Kidney glomerular epithelial cell (primary cell): ENCODE measurements at regions not wholly inside any gene's neighbourhood (a gene's known extent, or its start where the extent isn't known, plus 50 kb on each side); places are given as distances from the start of the nearest gene placed in this dataset.
"Not testable (repeated sequence)": the region's sequence is repeated elsewhere in the genome, so short reads cannot be mapped to it uniquely, and the experiment has no call there.

Experiments
- DNase-seq: peaks from one replicate; lab custom pipeline; 2025; lab: John Stamatoyannopoulos, UW

DNA sequence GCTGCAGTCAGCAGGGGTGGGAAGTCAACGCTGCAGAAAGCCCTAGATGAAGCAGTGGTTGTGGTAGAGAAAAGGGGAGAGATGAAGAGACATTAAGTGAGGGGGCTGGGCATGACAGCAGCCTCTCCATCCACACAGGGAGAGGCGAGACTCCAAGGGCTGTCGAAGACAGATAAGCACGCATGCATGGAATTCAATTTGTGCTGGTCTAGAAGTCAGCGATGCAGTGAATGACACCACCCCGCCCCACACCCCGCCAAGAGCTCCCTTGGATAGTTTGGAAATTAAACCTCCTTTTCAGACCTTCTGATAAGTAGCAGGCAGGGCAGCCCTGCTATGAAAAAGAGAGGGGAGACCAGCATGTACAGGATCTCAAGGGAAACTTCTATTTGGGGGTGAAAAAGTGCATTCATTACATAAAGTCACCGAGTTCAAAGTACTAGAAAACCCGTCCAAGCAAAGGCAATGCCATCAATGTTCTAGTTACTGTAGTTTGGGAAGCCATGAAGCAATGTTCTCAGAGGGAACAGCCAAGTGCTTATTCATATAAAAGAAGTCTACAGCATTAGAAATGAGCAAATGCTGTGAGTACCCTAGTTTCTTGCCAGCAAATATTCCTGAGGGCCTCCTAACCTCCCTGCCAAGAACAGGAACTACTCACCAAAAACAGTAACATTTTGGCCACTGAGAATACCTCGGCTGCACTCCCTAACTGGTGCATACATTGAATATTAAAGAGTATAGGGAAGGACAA, 152.3 kb upstream of the ANXA10 start:
- no peak for DNase-seq

GRCh38 chr4:167943872-167944505, 148.3 kb upstream of the ANXA10 start:
- no peak for DNase-seq

- no peak for DNase-seq
Observed at GRCh38 chr4:167944721-167945120, 147.6 kb upstream of the ANXA10 start.

DNA sequence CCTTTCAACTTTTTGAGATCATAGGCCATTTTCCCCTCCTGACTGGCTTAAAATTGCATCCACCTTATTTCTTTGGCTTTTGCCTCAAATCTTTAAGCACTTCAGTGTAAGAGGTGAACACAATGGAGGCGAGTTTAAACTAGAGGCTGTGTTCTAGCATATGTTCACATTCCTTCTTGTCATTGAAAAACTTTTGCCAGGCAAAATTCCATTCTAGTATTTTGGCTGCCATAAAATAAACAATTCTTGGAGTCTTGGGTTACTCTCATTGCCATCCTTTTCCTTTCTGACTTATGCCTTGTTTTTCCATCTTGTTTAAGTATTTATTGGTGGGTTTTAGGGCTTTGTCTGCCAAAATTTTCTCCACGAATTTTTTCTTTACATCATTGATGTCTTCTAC, 137.3 kb upstream of the ANXA10 start:
- DNase-seq = no peak

GRCh38 chr4:167956676-167957075, 135.7 kb upstream of the ANXA10 start:
- DNase-seq = no peak

GRCh38 chr4:167964766-167965373, 127.5 kb upstream of the ANXA10 start:
- DNase-seq = no peak

- DNase-seq = no peak
Observed at GRCh38 chr4:167966143-167966542, 126.2 kb upstream of the ANXA10 start.

DNA sequence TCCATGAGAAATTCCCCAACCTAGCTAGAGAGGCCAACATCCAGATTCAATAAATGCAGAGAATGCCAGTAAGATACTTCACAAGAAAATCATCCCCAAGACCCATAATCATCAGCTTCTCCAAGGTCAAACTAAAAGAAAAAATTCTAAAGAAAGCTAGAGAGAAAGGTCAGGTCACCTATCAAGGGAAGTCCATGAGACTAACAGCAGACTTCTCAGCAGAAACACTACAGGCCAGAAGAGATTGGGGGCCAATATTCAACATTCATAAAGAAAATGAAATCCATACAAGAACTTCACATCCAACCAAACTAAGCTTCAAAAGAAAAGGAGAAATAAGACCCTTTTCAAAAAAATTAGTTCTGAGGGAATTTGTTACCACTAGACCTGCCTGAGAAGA, 118.8 kb upstream of the ANXA10 start:
- no peak for DNase-seq

- DNase-seq = no peak
Observed at GRCh38 chr4:167985565-167985964, 106.8 kb upstream of the ANXA10 start.

DNA sequence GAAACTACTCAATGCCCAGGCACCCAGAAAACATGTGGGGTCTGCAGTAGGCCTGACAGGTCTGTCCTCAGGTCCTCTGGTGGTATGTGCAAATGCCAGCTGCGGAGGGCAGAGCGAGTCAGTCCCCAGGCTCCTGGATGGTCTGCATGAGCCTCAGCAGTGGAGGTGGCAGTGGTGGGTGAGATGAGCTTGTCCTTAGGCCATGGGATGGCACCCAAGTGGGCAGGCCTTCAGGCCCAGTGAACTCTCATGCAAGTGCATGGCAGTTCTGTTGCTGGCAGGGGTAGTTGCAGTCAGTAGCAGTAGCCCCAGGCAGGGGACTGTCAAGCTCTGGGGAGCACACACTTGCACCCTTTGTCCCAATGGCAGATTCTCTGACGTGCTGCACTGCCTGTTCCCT, 106.3 kb upstream of the ANXA10 start:
- DNase-seq = no peak

GRCh38 chr4:167987285-167987684, 105.1 kb upstream of the ANXA10 start:
- no peak for DNase-seq

GRCh38 chr4:167989815-167990214, 102.5 kb upstream of the ANXA10 start:
- DNase-seq = no peak

DNA sequence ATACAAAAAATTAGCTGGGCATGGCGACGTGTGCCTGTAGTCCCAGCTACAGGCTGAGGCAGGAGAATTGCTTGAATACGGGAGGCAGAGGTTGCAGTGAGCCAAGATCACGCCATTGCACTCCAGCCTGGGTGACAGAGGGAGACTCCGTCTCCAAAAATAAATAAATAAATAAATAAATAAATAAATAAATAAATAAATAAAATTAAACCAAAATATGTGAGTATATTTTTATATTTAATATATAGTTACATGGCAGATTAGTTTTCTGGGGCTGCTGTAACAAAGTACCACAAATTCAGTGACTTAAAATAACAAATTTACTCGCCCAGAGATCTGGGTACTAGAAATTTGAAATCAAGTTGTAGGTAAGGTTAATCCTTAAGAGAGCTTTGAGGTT, 84.2 kb upstream of the ANXA10 start:
- not testable (repeated sequence) for DNase-seq

- DNase-seq = no peak
Observed at GRCh38 chr4:168019019-168019651, 73.2 kb upstream of the ANXA10 start.

- DNase-seq = no peak
Observed at GRCh38 chr4:168019921-168020320, 72.4 kb upstream of the ANXA10 start.

DNA sequence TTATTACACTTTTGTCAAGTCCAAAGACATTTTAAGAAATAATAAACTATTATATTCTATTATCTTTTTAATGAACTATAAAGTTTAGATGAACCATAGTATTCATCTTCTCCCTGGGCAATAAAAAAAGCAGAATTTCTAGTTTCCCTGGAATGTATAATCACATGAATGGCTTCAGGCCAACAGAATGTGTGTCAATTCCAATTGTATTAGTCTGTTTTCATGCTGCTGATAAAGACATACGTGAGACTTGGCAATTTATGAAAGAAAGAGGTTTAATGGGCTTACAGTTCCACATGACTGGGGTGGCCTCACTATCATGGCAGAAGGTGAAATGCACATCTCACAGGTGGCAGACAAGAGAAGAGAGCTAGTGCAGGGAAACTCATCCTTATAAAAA, 70.7 kb upstream of the ANXA10 start:
- DNase-seq = no peak

DNA sequence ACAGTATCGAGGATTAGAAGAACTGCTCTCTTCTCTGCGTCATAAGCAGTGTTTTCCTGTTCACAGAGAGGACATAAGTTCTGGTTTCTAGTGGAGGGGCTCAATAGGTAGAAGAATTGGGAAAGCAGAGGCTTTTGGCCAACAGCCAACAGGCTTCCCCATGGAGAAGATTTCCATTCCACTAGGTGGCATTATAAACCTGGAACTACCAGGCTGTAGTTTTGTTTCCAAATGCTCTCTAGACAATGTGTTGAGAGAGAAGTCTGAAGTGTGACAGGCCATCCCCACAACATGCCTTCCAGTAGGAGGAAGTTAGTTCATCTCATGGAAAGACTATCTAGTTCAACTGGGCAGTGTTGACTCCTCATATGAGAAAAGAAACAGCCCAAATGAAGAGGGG, 63.8 kb upstream of the ANXA10 start:
- DNase-seq = no peak

DNA sequence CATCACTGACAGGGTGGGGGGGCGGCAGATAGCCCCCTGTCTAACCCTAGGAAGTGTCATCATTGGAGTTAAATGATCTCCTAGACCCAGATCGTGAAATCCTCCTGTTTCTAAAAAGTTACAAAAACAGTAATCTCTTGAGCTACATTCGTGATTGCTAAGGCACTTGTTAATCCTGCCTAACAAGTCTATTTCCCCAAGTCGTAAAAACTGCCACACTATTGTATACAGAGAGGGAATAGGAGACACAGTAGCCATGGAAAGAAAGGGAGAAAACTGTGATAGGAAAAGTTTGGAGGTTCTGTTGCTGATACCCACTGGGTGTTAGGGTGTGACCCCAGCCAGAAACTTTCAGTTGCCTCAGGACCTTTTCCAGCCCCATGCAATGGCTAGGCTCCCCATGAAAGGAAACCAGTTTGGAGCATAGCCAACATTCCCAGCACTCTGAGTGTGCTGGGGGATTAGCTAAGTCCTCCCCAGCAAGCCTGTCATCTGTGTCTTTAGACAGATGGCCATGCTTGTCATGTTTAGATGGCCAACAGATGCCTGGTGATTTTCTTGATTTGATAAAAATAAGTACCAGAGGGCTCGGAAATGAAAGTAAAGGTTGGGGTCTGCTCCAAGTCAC, 63.3 kb upstream of the ANXA10 start:
- DNase-seq = no peak

- DNase-seq = no peak
Observed at GRCh38 chr4:168037676-168038075, 54.7 kb upstream of the ANXA10 start.

- DNase-seq = no peak
Observed at GRCh38 chr4:168039593-168039992, 52.7 kb upstream of the ANXA10 start.
